Fibroblast of the conjunctiva (primary cell): ENCODE measurements at regions not wholly inside any gene's neighbourhood (a gene's known extent, or its start where the extent isn't known, plus 50 kb on each side); places are given as distances from the start of the nearest gene placed in this dataset.

Source experiments
- DNase-seq: peaks from one replicate; pipeline ENCODE4 v3.0.0-alpha.2; 2010; ENCODE audit warnings: low read depth

- peak; percentile 5 for DNase-seq
Measured at GRCh38 chr7:155885167-155886155, 73.2 kb upstream of the SHH start.

GRCh38 chr7:155884225-155885166, 72.2 kb upstream of the SHH start:
- DNase-seq, result no peak

- no peak for DNase-seq
Measured at GRCh38 chr7:155883491-155884224, 71.4 kb upstream of the SHH start.

- DNase-seq, result no peak
Measured at GRCh38 chr7:155882596-155882995, 70.3 kb upstream of the SHH start.

- no peak for DNase-seq
Measured at GRCh38 chr7:155881471-155882350, 69.4 kb upstream of the SHH start.

- DNase-seq, result no peak
Measured at GRCh38 chr7:155880721-155881120, 68.5 kb upstream of the SHH start.

- DNase-seq, result no peak
Measured at GRCh38 chr7:155879592-155879991, 67.3 kb upstream of the SHH start.

- no peak for DNase-seq
Measured at GRCh38 chr7:155878674-155879073, 66.4 kb upstream of the SHH start.

- no peak for DNase-seq
Measured at GRCh38 chr7:155878250-155878649, 66.0 kb upstream of the SHH start.

GRCh38 chr7:155877167-155877566, 64.9 kb upstream of the SHH start:
- no peak for DNase-seq

GRCh38 chr7:155874411-155874810, 62.1 kb upstream of the SHH start:
- no peak for DNase-seq

- no peak for DNase-seq
Measured at GRCh38 chr7:155874010-155874409, 61.7 kb upstream of the SHH start.

GRCh38 chr7:155872678-155873369, 60.6 kb upstream of the SHH start:
- DNase-seq, result no peak

GRCh38 chr7:155871211-155871610, 58.9 kb upstream of the SHH start:
- no peak for DNase-seq

GRCh38 chr7:155870334-155871180, 58.3 kb upstream of the SHH start:
- DNase-seq, result no peak

GRCh38 chr7:155869784-155870076, 57.5 kb upstream of the SHH start:
- no peak for DNase-seq

- DNase-seq, result no peak
Measured at GRCh38 chr7:155868955-155869783, 56.9 kb upstream of the SHH start.

- no peak for DNase-seq
Measured at GRCh38 chr7:155867734-155868400, 55.6 kb upstream of the SHH start.
